Ovary (tissue), 7 donors: ENCODE measurements at regions not wholly inside any gene's neighbourhood (a gene's known extent, or its start where the extent isn't known, plus 50 kb on each side); places are given as distances from the start of the nearest gene placed in this dataset.
"Not testable (repeated sequence)": the region's sequence is repeated elsewhere in the genome, so short reads cannot be mapped to it uniquely, and the experiment has no call there.

ENCODE experiments used
- DNase-seq, 5 donors: peaks; one replicate each; pipeline ENCODE4 v3.0.0-alpha.2; 2019 to 2020
- H3K27ac ChIP-seq, 2 donors: fragments of 200-600 bp; one replicate each; pipeline versions ENCODE4 v1.5.1 to v1.8.0; 2019 to 2022
- H3K27me3 ChIP-seq: fragments of 200-600 bp; one replicate; pipeline ENCODE4 v1.8.0; 2022
- H3K36me3 ChIP-seq: fragments of 200-600 bp; sonication (generic); one replicate; pipeline ENCODE4 v1.5.1; 2019
- H3K4me1 ChIP-seq: one replicate; pipeline ENCODE4 v1.8.1; 2013; ENCODE audit warnings: mild to moderate bottlenecking, moderate library complexity; ENCODE audit not compliant: insufficient read depth
- H3K4me3 ChIP-seq: fragments of 200-600 bp; sonication (generic); one replicate; pipeline ENCODE4 v1.5.1; 2017
- H3K9me3 ChIP-seq, 2 donors: fragments of 200-600 bp in 1 of 2; sonication (generic) in 1 of 2; one replicate each; pipeline versions ENCODE4 v1.5.1 to v1.8.1; 2013 to 2019; ENCODE audit warnings: mild to moderate bottlenecking in 1 of 2, moderate library complexity in 1 of 2
- CTCF ChIP-seq, 3 donors: fragments of 450-650 bp in 2 of 3; fragments of 200-600 bp in 1 of 3; IDR thresholded peaks; one replicate each; pipeline versions ENCODE4 v1.5.1 to v1.8.0; 2016 to 2022; ENCODE audit warnings: antibody characterized with exemption in 3 of 3, mild to moderate bottlenecking in 1 of 3
- EP300 ChIP-seq: sonication (generic); formaldehyde crosslinking; IDR thresholded peaks from one replicate; pipeline ENCODE4 v1.6.1; 2017; ENCODE audit warnings: antibody characterized with exemption
- POLR2A ChIP-seq: fragments of 450-650 bp; IDR thresholded peaks from one replicate; pipeline ENCODE4 v1.6.1; 2017; ENCODE audit warnings: antibody characterized with exemption, mild to moderate bottlenecking, moderate library complexity
- WGBS, 3 donors: extraction: QIAGEN DNeasy Blood & Tissue Kit in 1 of 3; methylation state at CpG; one replicate each; pipeline versions ENCODE4 v1.1.5 to v1.1.7; 2013 to 2017; 5-methylcytosine and 5-hydroxymethylcytosine counted together
- intact Hi-C, 4 donors: fragments of 100-400 bp; cut with DNase I; formaldehyde crosslinking; loops; one replicate each; pipeline versions ENCODE4 v1.11.0 to v1.15.1; 2022 to 2023
- donor health status: DM: no; HTN: no; CAD: no; lungs with moderate emphysema.
- donor health status: DM: no; HTN: no; CAD: no.
- donor health status: Bipolar disorder and iron deficiency.
- donor health status: DM: no; HTN: no; CAD: no.
- donor health status: DM: yes; HTN: yes; CAD: no.

GRCh38 chr12:115294453-115295133 is 610.6 kb upstream of the TBX3 start:
- H3K4me1 ChIP-seq, result no peaks in the 10 kb centered on the region
- no peaks in the 10 kb centered on the region for H3K27me3 ChIP-seq
- WGBS, 3 donors, result 44 to 59% (median 46%) methylated on average over 4 of the region's 4 CpGs
- TF ChIP-seq POLR2A, result no peak
- TF ChIP-seq EP300, result no peak
- no peak for TF ChIP-seq CTCF (IDR thresholded peaks at IDR 0.05)
- H3K27ac ChIP-seq, result no peak overlapping the region
- intact Hi-C loops, result no loop called here
- H3K36me3 ChIP-seq, result no peaks in the 10 kb centered on the region
- H3K4me3 ChIP-seq, result no peak overlapping the region
- DNase-seq, result no peak
- H3K9me3 ChIP-seq, result no peaks in the 10 kb centered on the region

DNA sequence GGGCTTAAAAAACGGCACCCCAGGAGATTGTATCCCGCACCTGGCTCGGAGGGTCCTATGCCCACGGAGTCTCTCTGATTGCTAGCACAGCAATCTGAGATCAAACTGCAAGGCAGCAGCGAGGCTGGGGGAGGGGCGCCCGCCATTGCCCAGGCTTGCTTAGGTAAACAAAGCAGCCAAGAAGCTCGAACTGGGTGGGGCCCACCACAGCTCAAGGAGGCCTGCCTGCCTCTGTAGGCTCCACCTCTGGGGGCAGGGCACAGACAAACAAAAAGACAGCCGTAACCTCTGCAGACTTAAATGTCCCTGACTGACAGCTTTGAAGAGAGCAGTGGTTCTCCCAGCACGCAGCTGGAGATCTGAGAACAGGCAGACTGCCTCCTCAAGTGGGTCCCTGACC is 601.5 kb upstream of the TBX3 start:
- 84 to 88% (median 85%) methylated on average over 9 to 10 of the region's 10 CpGs for WGBS, 3 donors
- intact Hi-C loops, H3K27me3 ChIP-seq: not testable (repeated sequence)

GRCh38 chr12:115273456-115273855 is 589.5 kb upstream of the TBX3 start:
- intact Hi-C loops, result no loop called here
- no peaks in the 10 kb centered on the region for H3K4me1 ChIP-seq
- DNase-seq, result no peak
- H3K27ac ChIP-seq, result no peak overlapping the region
- no peak overlapping the region for H3K4me3 ChIP-seq
- 87 to 93% (median 88%) methylated on average over 2 of the region's 2 CpGs for WGBS, 3 donors
- no peaks in the 10 kb centered on the region for H3K36me3 ChIP-seq
- TF ChIP-seq CTCF (IDR thresholded peaks at IDR 0.05) (no peak), POLR2A (no peak), EP300 (no peak)
- no peaks in the 10 kb centered on the region for H3K27me3 ChIP-seq
- no peaks in the 10 kb centered on the region for H3K9me3 ChIP-seq

More for the DNA sequence above, 601.5 kb upstream of the TBX3 start:
- DNase-seq, H3K9me3 ChIP-seq, H3K27ac ChIP-seq, H3K4me1 ChIP-seq, H3K4me3 ChIP-seq, H3K36me3 ChIP-seq: not testable (repeated sequence)

DNA sequence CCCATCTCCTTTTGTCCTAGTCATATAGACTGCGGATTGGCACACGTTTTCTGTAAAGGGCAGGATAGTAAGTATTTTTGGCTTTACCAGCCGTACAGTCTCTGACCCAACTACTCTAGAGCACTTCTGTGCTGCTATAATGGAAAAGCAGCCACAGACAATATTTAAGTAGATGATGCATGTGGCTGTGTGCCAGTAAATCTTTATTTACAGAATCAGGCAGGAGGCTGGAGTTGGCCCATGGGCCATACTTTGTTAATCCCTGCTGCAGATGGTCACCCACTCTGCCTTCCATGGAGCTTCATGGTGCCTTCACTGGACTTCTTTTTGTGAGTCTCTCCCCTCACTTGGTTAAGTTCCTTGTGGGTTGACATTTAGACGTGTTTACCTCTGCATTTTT is 584.5 kb upstream of the TBX3 start:
- TF ChIP-seq POLR2A (no peak), EP300 (no peak), CTCF (IDR thresholded peaks at IDR 0.05) (no peak)
- intact Hi-C loops, result no loop called here
- Histone ChIP-seq H3K27ac (no peak overlapping the region), H3K4me1 (no peaks in the 10 kb centered on the region), H3K36me3 (no peaks in the 10 kb centered on the region), H3K4me3 (no peak overlapping the region), H3K27me3 (no peaks in the 10 kb centered on the region), H3K9me3 (no peaks in the 10 kb centered on the region)
- WGBS, 3 donors, result 81 to 90% (median 86%) methylated on average over 4 of the region's 4 CpGs
- DNase-seq, result no peak

- 71 to 83% (median 72%) methylated on average over 3 of the region's 3 CpGs for WGBS, 3 donors
- DNase-seq, result no peak
Measured at GRCh38 chr12:115267891-115268290, 583.9 kb upstream of the TBX3 start.

More at GRCh38 chr12:115267891-115268290, 583.9 kb upstream of the TBX3 start:
- Histone ChIP-seq H3K4me1 (no peaks in the 10 kb centered on the region), H3K4me3 (no peak overlapping the region), H3K27ac (no peak overlapping the region), H3K27me3 (no peaks in the 10 kb centered on the region), H3K36me3 (no peaks in the 10 kb centered on the region), H3K9me3 (no peaks in the 10 kb centered on the region)
- no peak for TF ChIP-seq POLR2A
- TF ChIP-seq CTCF (IDR thresholded peaks at IDR 0.05), result no peak
- TF ChIP-seq EP300, result no peak
- intact Hi-C loops, result no loop called here
